Progenitor cell of endocrine pancreas (in vitro differentiated cells): ENCODE measurements at regions not wholly inside any gene's neighbourhood (a gene's known extent, or its start where the extent isn't known, plus 50 kb on each side); places are given as distances from the start of the nearest gene placed in this dataset.

ENCODE experiments used
- DNase-seq: peaks from one replicate; pipeline ENCODE4 v3.0.0; 2021; ENCODE audit warnings: low spot score; ENCODE audit not compliant: unreplicated experiment
- H3K27ac Mint-ChIP-seq: 2 replicates; pipeline ENCODE4 v1.8.0; 2021; ENCODE audit warnings: mild to moderate bottlenecking, moderate library complexity, mixed read lengths
- H3K27me3 Mint-ChIP-seq: 2 replicates; pipeline ENCODE4 v1.8.0; 2021; ENCODE audit warnings: mixed read lengths
- H3K36me3 Mint-ChIP-seq: 2 replicates; pipeline ENCODE4 v1.8.0; 2022; ENCODE audit warnings: mixed read lengths; ENCODE audit not compliant: insufficient read depth
- H3K4me1 Mint-ChIP-seq: 2 replicates; pipeline ENCODE4 v1.8.0; 2021; ENCODE audit warnings: low read depth, mixed read lengths
- H3K4me3 Mint-ChIP-seq: 2 replicates; pipeline ENCODE4 v1.8.0; 2021; ENCODE audit warnings: low read depth, mild to moderate bottlenecking, moderate library complexity, mixed read lengths
- H3K9me3 Mint-ChIP-seq: 2 replicates; pipeline ENCODE4 v1.8.0; 2021; ENCODE audit warnings: low read depth, mixed read lengths
- CTCF ChIP-seq: fragments of 200-600 bp; sonication (generic); IDR thresholded peaks from one replicate; pipeline ENCODE4 v1.5.0; 2021; ENCODE audit warnings: antibody characterized with exemption, mild to moderate bottlenecking; ENCODE audit not compliant: unreplicated experiment

- Mint-ChIP-seq H3K27me3 (no peaks in the 10 kb centered on the region), H3K36me3 (no peaks in the 10 kb centered on the region), H3K9me3 (no peaks in the 10 kb centered on the region), H3K4me3 (no peak overlapping the region), H3K27ac (no peak overlapping the region), H3K4me1 (peaks cover under 1% of the 10 kb centered on the region)
- no peak for TF ChIP-seq CTCF
- no peak for DNase-seq
Measured at GRCh38 chr1:164054331-164054730, 504.7 kb upstream of the PBX1 start.

- H3K9me3 Mint-ChIP-seq, result no peaks in the 10 kb centered on the region
- no peaks in the 10 kb centered on the region for H3K36me3 Mint-ChIP-seq
- H3K4me3 Mint-ChIP-seq, result no peak overlapping the region
- H3K4me1 Mint-ChIP-seq, result no peaks in the 10 kb centered on the region
- no peaks in the 10 kb centered on the region for H3K27me3 Mint-ChIP-seq
- H3K27ac Mint-ChIP-seq, result no peak overlapping the region
- TF ChIP-seq CTCF, result no peak
- no peak for DNase-seq
Measured at GRCh38 chr1:164058198-164058597, 500.8 kb upstream of the PBX1 start.

GRCh38 chr1:164061528-164061927 is 497.5 kb upstream of the PBX1 start:
- no peak overlapping the region for H3K27ac Mint-ChIP-seq

GRCh38 chr1:164064501-164064900 is 494.5 kb upstream of the PBX1 start:
- no peak overlapping the region for H3K4me3 Mint-ChIP-seq
- no peak for TF ChIP-seq CTCF
- no peak overlapping the region for H3K27ac Mint-ChIP-seq
- H3K36me3 Mint-ChIP-seq, result no peaks in the 10 kb centered on the region
- DNase-seq, result no peak
- H3K4me1 Mint-ChIP-seq, result peaks cover 2% of the 10 kb centered on the region
- H3K27me3 Mint-ChIP-seq, result no peaks in the 10 kb centered on the region
- H3K9me3 Mint-ChIP-seq, result peaks cover 11% of the 10 kb centered on the region

More at GRCh38 chr1:164061528-164061927, 497.5 kb upstream of the PBX1 start:
- H3K4me3 Mint-ChIP-seq, result no peak overlapping the region
- peaks cover 2% of the 10 kb centered on the region for H3K4me1 Mint-ChIP-seq
- no peaks in the 10 kb centered on the region for H3K27me3 Mint-ChIP-seq
- no peak for DNase-seq
- H3K36me3 Mint-ChIP-seq, result no peaks in the 10 kb centered on the region
- no peaks in the 10 kb centered on the region for H3K9me3 Mint-ChIP-seq
- no peak for TF ChIP-seq CTCF

- Mint-ChIP-seq H3K4me3 (no peak overlapping the region), H3K9me3 (peaks cover 39% of the 10 kb centered on the region), H3K4me1 (no peaks in the 10 kb centered on the region), H3K27ac (no peak overlapping the region), H3K36me3 (peaks cover 3% of the 10 kb centered on the region), H3K27me3 (no peaks in the 10 kb centered on the region)
- no peak for DNase-seq
- no peak for TF ChIP-seq CTCF
Measured at GRCh38 chr1:164071288-164071687, 487.7 kb upstream of the PBX1 start.
